OCI-LY7 (cell line): ENCODE measurements at regions not wholly inside any gene's neighbourhood (a gene's known extent, or its start where the extent isn't known, plus 50 kb on each side); places are given as distances from the start of the nearest gene placed in this dataset.
A peak's percentile ranks its signal among the peaks of the same experiment; 100 is the strongest.

Experiments
- EZH2phosphoT487 ChIP-seq: fragments of 200-600 bp; sonication (generic); IDR thresholded peaks from 2 replicates; pipeline ENCODE4 v1.6.1; 2018; ENCODE audit warnings: low read depth, borderline replicate concordance, mild to moderate bottlenecking, mixed run types, antibody characterized with exemption, low read length, moderate library complexity, mixed read lengths
- TF ChIP-seq, protein P1 (sequence below): fragments of 200-600 bp; sonication (generic); conservative IDR thresholded peaks from 2 replicates; pipeline ENCODE4 v1.5.1; 2014; ENCODE audit warnings: mild to moderate bottlenecking, antibody characterized with exemption, low read length, moderate library complexity, mixed read lengths

DNA sequence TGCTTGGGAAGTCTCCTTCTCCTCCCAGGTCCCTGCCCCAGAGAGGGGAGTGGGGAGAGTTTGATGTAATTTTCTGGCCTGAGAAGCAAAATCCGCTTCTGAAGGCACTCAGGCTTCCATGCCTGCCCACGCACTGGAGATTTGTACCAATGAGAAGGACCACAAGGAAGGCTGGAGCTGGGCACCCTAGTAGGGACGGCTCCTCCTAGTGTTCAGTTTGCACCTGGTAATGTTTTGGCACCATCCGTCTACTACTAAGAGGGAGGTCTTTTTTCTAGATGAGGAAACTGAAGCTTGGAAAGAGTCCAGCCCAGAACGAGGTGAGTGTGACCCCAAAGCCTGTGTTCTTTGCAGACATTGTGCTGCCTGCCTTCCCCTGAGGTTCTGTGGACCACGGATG, 83.6 kb upstream of the NLRP1 start:
- TF ChIP-seq, protein P1, sequence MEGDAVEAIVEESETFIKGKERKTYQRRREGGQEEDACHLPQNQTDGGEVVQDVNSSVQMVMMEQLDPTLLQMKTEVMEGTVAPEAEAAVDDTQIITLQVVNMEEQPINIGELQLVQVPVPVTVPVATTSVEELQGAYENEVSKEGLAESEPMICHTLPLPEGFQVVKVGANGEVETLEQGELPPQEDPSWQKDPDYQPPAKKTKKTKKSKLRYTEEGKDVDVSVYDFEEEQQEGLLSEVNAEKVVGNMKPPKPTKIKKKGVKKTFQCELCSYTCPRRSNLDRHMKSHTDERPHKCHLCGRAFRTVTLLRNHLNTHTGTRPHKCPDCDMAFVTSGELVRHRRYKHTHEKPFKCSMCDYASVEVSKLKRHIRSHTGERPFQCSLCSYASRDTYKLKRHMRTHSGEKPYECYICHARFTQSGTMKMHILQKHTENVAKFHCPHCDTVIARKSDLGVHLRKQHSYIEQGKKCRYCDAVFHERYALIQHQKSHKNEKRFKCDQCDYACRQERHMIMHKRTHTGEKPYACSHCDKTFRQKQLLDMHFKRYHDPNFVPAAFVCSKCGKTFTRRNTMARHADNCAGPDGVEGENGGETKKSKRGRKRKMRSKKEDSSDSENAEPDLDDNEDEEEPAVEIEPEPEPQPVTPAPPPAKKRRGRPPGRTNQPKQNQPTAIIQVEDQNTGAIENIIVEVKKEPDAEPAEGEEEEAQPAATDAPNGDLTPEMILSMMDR, result peak; percentile 60
- no peak for TF ChIP-seq EZH2phosphoT487
